22Rv1 (cell line): ENCODE measurements at regions not wholly inside any gene's neighbourhood (a gene's known extent, or its start where the extent isn't known, plus 50 kb on each side); places are given as distances from the start of the nearest gene placed in this dataset.
A peak's percentile ranks its signal among the peaks of the same experiment; 100 is the strongest.

ENCODE experiments used
- CTCF ChIP-seq: fragments of 450-650 bp; IDR thresholded peaks from 2 replicates; pipeline ENCODE4 v1.5.1; 2017; ENCODE audit warnings: mild to moderate bottlenecking
- ZFX ChIP-seq: fragments of 450-650 bp; IDR thresholded peaks from 2 replicates; pipeline ENCODE4 v1.6.1; 2017; ENCODE audit warnings: antibody characterized with exemption, borderline replicate concordance

DNA sequence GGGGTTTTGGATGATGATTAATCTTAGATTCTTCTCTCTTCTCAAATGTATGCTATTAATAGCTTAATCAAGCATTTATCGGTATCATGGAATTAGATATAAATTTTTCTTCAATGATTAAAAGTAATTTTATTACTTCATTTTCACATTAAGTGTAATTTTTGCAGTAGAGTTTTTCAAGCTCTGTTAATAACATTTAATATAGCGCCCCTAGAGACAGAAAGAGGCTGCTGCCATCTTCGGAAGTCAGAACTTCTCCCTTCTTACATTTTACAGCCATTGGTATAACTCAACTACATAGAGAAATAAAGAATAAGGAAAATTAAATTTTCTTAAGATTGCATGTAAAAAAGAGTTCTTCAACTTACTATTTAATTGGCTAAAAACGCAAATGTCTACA lies 540.3 kb downstream of the GABRG2 start:
- TF ChIP-seq CTCF (peak; percentile 65), ZFX (no peak)
